ENCODE measurements at regions not wholly inside any gene's neighbourhood (a gene's known extent, or its start where the extent isn't known, plus 50 kb on each side); places are given as distances from the start of the nearest gene placed in this dataset.

- Histone ChIP-seq H3K36me3 (replicated peaks; ENCODE audit: low read depth, low read length) (no peaks in the 10 kb centered on the region), H2AFZ (ENCODE audit: low read depth, low read length) (no peak overlapping the region)
Observed at GRCh38 chr18:78602430-78602829, 377.2 kb upstream of the SALL3 start.

GRCh38 chr18:78603102-78603983 lies 376.3 kb upstream of the SALL3 start:
- no peak overlapping the region for H2AFZ ChIP-seq (ENCODE audit: low read depth, low read length)
- H3K4me1 ChIP-seq (ENCODE audit: low read length) = no peaks in the 10 kb centered on the region
- H4K20me1 ChIP-seq (ENCODE audit: insufficient read depth, low read length) = no peaks in the 10 kb centered on the region
- no peaks in the 10 kb centered on the region for H3K27me3 ChIP-seq (ENCODE audit: low read depth, low read length)
- no peak overlapping the region for H3K4me3 ChIP-seq (ENCODE audit: low read length)
- no peaks in the 10 kb centered on the region for H3K36me3 ChIP-seq (replicated peaks; ENCODE audit: low read depth, low read length)
- no peak overlapping the region for H3K27ac ChIP-seq (ENCODE audit: low read length)
- no peaks in the 10 kb centered on the region for H3K9me3 ChIP-seq (ENCODE audit: insufficient read depth, low read length)
- H3K79me2 ChIP-seq (ENCODE audit: low read length) = no peaks in the 10 kb centered on the region
- no peak overlapping the region for H3K9ac ChIP-seq (ENCODE audit: low read length)
- TF ChIP-seq EZH2phosphoT487 (IDR thresholded peaks at IDR 0.05; ENCODE audit: low read depth) (no peak), CTCF (IDR thresholded peaks at IDR 0.05; ENCODE audit: low read depth, low read length) (no peak)
- no peak overlapping the region for H3K4me2 ChIP-seq (ENCODE audit: low read length)

More at GRCh38 chr18:78602430-78602829, 377.2 kb upstream of the SALL3 start:
- Histone ChIP-seq H3K27ac (ENCODE audit: low read length) (no peak overlapping the region), H3K4me3 (ENCODE audit: low read length) (no peak overlapping the region), H3K4me2 (ENCODE audit: low read length) (no peak overlapping the region), H3K4me1 (ENCODE audit: low read length) (no peaks in the 10 kb centered on the region), H3K9ac (ENCODE audit: low read length) (no peak overlapping the region), H4K20me1 (ENCODE audit: insufficient read depth, low read length) (no peaks in the 10 kb centered on the region), H3K79me2 (ENCODE audit: low read length) (no peaks in the 10 kb centered on the region), H3K27me3 (ENCODE audit: low read depth, low read length) (no peaks in the 10 kb centered on the region), H3K9me3 (ENCODE audit: insufficient read depth, low read length) (no peaks in the 10 kb centered on the region)
- TF ChIP-seq CTCF (IDR thresholded peaks at IDR 0.05; ENCODE audit: low read depth, low read length) (no peak), EZH2phosphoT487 (IDR thresholded peaks at IDR 0.05; ENCODE audit: low read depth) (no peak)

GRCh38 chr18:78605255-78605654 lies 374.4 kb upstream of the SALL3 start:
- no peak overlapping the region for H3K4me3 ChIP-seq (ENCODE audit: low read length)
- H3K4me2 ChIP-seq (ENCODE audit: low read length) = no peak overlapping the region
- no peak overlapping the region for H3K9ac ChIP-seq (ENCODE audit: low read length)
- no peak overlapping the region for H3K27ac ChIP-seq (ENCODE audit: low read length)
- no peak overlapping the region for H2AFZ ChIP-seq (ENCODE audit: low read depth, low read length)
- no peaks in the 10 kb centered on the region for H4K20me1 ChIP-seq (ENCODE audit: insufficient read depth, low read length)
- no peaks in the 10 kb centered on the region for H3K4me1 ChIP-seq (ENCODE audit: low read length)
- H3K36me3 ChIP-seq (replicated peaks; ENCODE audit: low read depth, low read length) = no peaks in the 10 kb centered on the region
- no peaks in the 10 kb centered on the region for H3K27me3 ChIP-seq (ENCODE audit: low read depth, low read length)
- H3K9me3 ChIP-seq (ENCODE audit: insufficient read depth, low read length) = no peaks in the 10 kb centered on the region
- no peaks in the 10 kb centered on the region for H3K79me2 ChIP-seq (ENCODE audit: low read length)
- no peak for TF ChIP-seq EZH2phosphoT487 (IDR thresholded peaks at IDR 0.05; ENCODE audit: low read depth)
- TF ChIP-seq CTCF (IDR thresholded peaks at IDR 0.05; ENCODE audit: low read depth, low read length) = no peak

GRCh38 chr18:78607221-78607620 lies 372.4 kb upstream of the SALL3 start:
- H3K4me1 ChIP-seq (ENCODE audit: low read length) = no peaks in the 10 kb centered on the region
- no peaks in the 10 kb centered on the region for H3K79me2 ChIP-seq (ENCODE audit: low read length)
- no peak overlapping the region for H3K9ac ChIP-seq (ENCODE audit: low read length)
- H3K9me3 ChIP-seq (ENCODE audit: insufficient read depth, low read length) = no peaks in the 10 kb centered on the region
- TF ChIP-seq CTCF (IDR thresholded peaks at IDR 0.05; ENCODE audit: low read depth, low read length) (no peak), EZH2phosphoT487 (IDR thresholded peaks at IDR 0.05; ENCODE audit: low read depth) (no peak)
- no peak overlapping the region for H3K4me2 ChIP-seq (ENCODE audit: low read length)
- H3K27ac ChIP-seq (ENCODE audit: low read length) = no peak overlapping the region
- no peaks in the 10 kb centered on the region for H3K27me3 ChIP-seq (ENCODE audit: low read depth, low read length)
- no peaks in the 10 kb centered on the region for H3K36me3 ChIP-seq (replicated peaks; ENCODE audit: low read depth, low read length)
- no peaks in the 10 kb centered on the region for H4K20me1 ChIP-seq (ENCODE audit: insufficient read depth, low read length)
- no peak overlapping the region for H2AFZ ChIP-seq (ENCODE audit: low read depth, low read length)
- no peak overlapping the region for H3K4me3 ChIP-seq (ENCODE audit: low read length)
